Activated naive CD4-positive, alpha-beta T cell treated with anti-CD3 and anti-CD28 coated beads, Interleukin-2, amount 10 ng/mL, durations not matched to agents 7 days and 5 days (primary cell): ENCODE measurements at regions not wholly inside any gene's neighbourhood (a gene's known extent, or its start where the extent isn't known, plus 50 kb on each side); places are given as distances from the start of the nearest gene placed in this dataset.
"Not testable (repeated sequence)": the region's sequence is repeated elsewhere in the genome, so short reads cannot be mapped to it uniquely, and the experiment has no call there.

Experiments
- CTCF ChIA-PET: fragments of 350-600 bp; sonication (Branson Sonifier 250); formaldehyde crosslinking; loops from one replicate; lab custom pipeline; 2021; ENCODE audit warnings: antibody characterized with exemption; lab: Charles Lee
- DNase-seq: peaks from one replicate; pipeline ENCODE4 v3.0.0-alpha.2; 2020
- H3K27ac Mint-ChIP-seq: one replicate; pipeline ENCODE4 v1.8.0; 2021; ENCODE audit warnings: mild to moderate bottlenecking, moderate library complexity, mixed read lengths
- H3K27me3 Mint-ChIP-seq: one replicate; pipeline ENCODE4 v1.8.0; 2021; ENCODE audit warnings: mild to moderate bottlenecking, mixed read lengths
- H3K36me3 Mint-ChIP-seq: one replicate; pipeline ENCODE4 v1.8.0; 2021; ENCODE audit warnings: mixed read lengths
- H3K4me1 Mint-ChIP-seq: one replicate; pipeline ENCODE4 v1.8.0; 2021; ENCODE audit warnings: mixed read lengths
- H3K4me3 Mint-ChIP-seq: one replicate; pipeline ENCODE4 v1.8.0; 2021; ENCODE audit warnings: mild to moderate bottlenecking, moderate library complexity, mixed read lengths
- H3K9me3 Mint-ChIP-seq: one replicate; pipeline ENCODE4 v1.8.0; 2021; ENCODE audit warnings: mixed read lengths

GRCh38 chr6:133788556-133788955, 100.4 kb upstream of the TCF21 start:
- Mint-ChIP-seq H3K9me3 (peaks cover 2% of the 10 kb centered on the region), H3K27me3 (peaks cover 4% of the 10 kb centered on the region), H3K36me3 (no peaks in the 10 kb centered on the region), H3K27ac (no peak overlapping the region), H3K4me3 (no peak overlapping the region), H3K4me1 (no peaks in the 10 kb centered on the region)
- CTCF ChIA-PET, result no interaction called here
- DNase-seq, result no peak

DNA sequence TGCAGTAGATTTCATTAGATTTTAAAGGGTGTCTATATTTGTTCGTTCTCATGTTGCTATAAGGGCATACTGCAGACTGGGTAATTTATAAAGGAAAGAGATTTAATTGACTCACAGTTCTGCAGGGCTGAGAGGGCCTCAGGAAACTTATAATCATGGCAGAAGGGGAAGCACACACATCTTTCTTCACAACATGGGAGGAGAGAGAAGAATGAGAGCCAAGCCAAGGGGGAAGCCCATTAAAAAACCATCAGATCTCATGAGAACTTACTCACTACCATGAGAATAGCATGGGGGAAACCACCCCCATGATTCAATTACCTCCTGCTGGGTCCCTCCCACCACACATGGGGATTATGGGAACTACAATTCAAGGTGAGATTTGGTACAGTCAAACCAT, 99.5 kb upstream of the TCF21 start:
- DNase-seq, H3K4me1 Mint-ChIP-seq, H3K36me3 Mint-ChIP-seq, H3K27me3 Mint-ChIP-seq, H3K9me3 Mint-ChIP-seq, H3K4me3 Mint-ChIP-seq, CTCF ChIA-PET, H3K27ac Mint-ChIP-seq: not testable (repeated sequence)

DNA sequence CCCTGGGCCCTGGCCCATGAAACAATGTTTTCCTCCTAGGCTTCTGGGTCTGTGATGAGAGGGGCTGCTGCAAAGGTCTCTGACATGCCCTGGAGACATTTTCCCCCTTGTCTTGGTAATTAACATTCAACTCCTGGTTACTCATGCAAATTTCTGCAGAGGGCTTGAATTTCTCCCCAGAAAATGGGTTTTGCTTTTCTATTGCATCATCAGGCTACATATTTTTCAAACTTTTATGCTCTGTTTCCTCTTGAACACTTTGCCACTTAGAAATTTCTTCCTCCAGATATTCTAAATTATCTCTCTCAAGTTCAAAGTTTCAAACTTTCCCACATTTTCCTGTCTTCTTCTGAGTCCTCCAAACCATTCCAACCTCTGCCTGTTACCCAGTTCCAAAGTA, 98.2 kb upstream of the TCF21 start:
- H3K9me3 Mint-ChIP-seq, result not testable (repeated sequence)

GRCh38 chr6:133795051-133795450, 93.9 kb upstream of the TCF21 start:
- CTCF ChIA-PET, DNase-seq, H3K27me3 Mint-ChIP-seq: not testable (repeated sequence)

More for the DNA sequence above, 98.2 kb upstream of the TCF21 start:
- DNase-seq, H3K36me3 Mint-ChIP-seq, CTCF ChIA-PET, H3K27me3 Mint-ChIP-seq, H3K4me3 Mint-ChIP-seq, H3K4me1 Mint-ChIP-seq, H3K27ac Mint-ChIP-seq: not testable (repeated sequence)

GRCh38 chr6:133796235-133796634, 92.7 kb upstream of the TCF21 start:
- Mint-ChIP-seq H3K27me3 (peaks cover 3% of the 10 kb centered on the region), H3K9me3 (no peaks in the 10 kb centered on the region), H3K36me3 (no peaks in the 10 kb centered on the region), H3K27ac (no peak overlapping the region), H3K4me3 (no peak overlapping the region), H3K4me1 (no peaks in the 10 kb centered on the region)
- DNase-seq, result no peak
- CTCF ChIA-PET, result no interaction called here

More at GRCh38 chr6:133795051-133795450, 93.9 kb upstream of the TCF21 start:
- H3K4me1 Mint-ChIP-seq, H3K27ac Mint-ChIP-seq, H3K4me3 Mint-ChIP-seq, H3K36me3 Mint-ChIP-seq, H3K9me3 Mint-ChIP-seq: not testable (repeated sequence)

DNA sequence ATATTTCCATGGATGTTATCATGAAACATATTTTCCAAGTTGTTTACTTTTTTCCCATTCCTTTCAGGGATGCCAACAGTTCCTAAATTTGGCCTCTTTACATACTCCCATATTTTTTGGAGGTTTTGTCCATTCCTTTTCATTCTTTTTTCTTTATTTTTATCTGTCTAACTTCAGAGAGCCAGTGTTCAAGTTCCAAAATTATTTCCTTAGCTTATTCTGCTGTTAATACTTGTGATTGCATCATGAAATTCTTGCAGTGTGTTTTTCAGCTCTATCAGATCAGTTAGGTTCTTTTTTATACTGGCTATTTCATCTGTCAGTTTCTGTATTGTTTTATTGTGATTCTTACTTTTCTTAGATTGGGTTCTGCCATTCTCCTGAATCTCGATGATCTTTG, 89.9 kb upstream of the TCF21 start:
- Mint-ChIP-seq H3K9me3 (no peaks in the 10 kb centered on the region), H3K4me1 (no peaks in the 10 kb centered on the region), H3K4me3 (no peak overlapping the region), H3K36me3 (no peaks in the 10 kb centered on the region), H3K27me3 (peaks cover 3% of the 10 kb centered on the region), H3K27ac (no peak overlapping the region)
- CTCF ChIA-PET, result interaction anchor here (1.2 kb wide), 1 partner anchor 17 kb away, joined by 3 read pairs; no protein-coding TSS in a partner anchor
- DNase-seq, result no peak

DNA sequence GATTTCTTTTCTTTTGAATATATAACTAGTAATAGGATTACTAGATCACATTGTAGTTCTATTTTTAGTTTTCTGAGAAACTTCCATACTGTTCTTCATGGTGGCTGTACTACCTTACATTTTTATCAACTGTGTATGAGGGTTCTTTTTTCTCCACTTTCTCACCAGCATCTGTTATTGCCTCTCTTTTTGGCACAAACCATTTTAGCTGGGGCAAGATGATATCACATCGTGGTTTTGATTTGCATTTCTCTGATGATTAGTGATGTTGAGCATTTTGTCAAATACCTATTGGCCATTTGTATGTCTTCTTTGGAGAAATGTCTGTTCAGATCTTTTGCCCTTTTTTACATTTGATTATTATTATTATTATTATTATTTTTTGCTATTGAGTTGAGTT, 86.1 kb upstream of the TCF21 start:
- Mint-ChIP-seq H3K27me3 (peaks cover 3% of the 10 kb centered on the region), H3K4me1 (no peaks in the 10 kb centered on the region), H3K4me3 (no peak overlapping the region), H3K27ac (no peak overlapping the region), H3K36me3 (no peaks in the 10 kb centered on the region), H3K9me3 (no peaks in the 10 kb centered on the region)
- CTCF ChIA-PET, result no interaction called here
- DNase-seq, result no peak

DNA sequence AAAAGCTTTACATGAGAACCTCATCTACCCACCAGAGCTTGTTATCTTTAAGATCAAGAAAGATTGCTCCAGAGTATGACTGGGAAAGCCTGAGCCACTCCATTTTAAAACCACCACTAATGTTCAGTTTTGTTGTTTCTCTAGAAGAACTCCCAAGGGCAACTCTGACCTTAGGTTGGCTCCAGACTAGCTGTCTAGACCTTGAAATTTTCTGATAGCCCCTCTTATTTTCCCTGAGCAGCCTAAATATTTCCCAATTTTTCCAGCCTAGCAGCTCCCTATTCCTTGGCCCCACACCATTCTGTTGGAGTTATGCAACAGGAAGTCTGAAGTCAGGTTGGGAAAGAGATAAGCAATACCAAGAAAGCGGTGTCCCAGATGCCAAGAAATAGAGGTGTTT, 84.6 kb upstream of the TCF21 start:
- no peaks in the 10 kb centered on the region for H3K9me3 Mint-ChIP-seq
- peaks cover 3% of the 10 kb centered on the region for H3K27me3 Mint-ChIP-seq
- no peak for DNase-seq
- H3K4me1 Mint-ChIP-seq, result no peaks in the 10 kb centered on the region
- CTCF ChIA-PET, result no interaction called here
- no peaks in the 10 kb centered on the region for H3K36me3 Mint-ChIP-seq
- H3K27ac Mint-ChIP-seq, result no peak overlapping the region
- no peak overlapping the region for H3K4me3 Mint-ChIP-seq

- no peak for DNase-seq
- H3K4me1 Mint-ChIP-seq, result no peaks in the 10 kb centered on the region
- H3K4me3 Mint-ChIP-seq, result no peak overlapping the region
- no peak overlapping the region for H3K27ac Mint-ChIP-seq
- no peaks in the 10 kb centered on the region for H3K9me3 Mint-ChIP-seq
- H3K27me3 Mint-ChIP-seq, result no peaks in the 10 kb centered on the region
- no peaks in the 10 kb centered on the region for H3K36me3 Mint-ChIP-seq
- CTCF ChIA-PET, result no interaction called here
Measured at GRCh38 chr6:133805876-133806275, 83.0 kb upstream of the TCF21 start.

DNA sequence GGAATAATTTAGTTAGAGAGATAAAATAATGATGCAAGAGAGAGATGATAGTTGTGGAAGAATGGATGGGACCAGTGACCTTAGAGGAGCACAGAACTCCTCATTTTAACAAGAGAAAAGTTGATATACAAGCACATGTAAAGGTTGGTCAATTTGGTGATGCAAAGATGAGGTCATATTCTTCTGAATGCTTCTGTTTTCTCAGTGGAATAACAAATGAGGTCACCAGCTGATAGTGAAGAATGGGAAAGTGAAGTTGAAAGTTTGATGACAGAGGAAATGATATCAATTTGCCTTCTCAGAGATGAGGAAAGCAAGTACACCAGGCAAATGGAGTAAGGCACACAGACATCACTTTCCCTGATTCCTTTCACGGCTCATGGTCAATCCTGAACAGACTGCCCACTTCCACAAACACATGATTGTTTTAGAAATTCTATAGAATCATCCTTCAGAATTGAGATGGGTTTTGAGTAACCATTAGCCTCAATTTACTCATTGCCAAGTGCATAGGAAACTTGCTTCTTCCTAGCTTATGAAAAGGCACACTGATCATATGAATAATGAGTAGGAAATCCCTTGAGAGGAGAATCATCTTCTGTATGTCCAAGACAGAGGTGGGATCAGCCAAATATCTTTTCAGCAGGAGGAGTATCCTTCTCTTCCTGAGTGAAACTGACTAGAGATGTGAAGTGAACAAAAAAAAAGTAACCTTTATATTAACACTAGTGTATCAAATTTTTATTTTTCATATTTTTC, 82.4 kb upstream of the TCF21 start:
- Mint-ChIP-seq H3K4me1 (no peaks in the 10 kb centered on the region), H3K27ac (no peak overlapping the region)
- CTCF ChIA-PET, result no interaction called here

DNA sequence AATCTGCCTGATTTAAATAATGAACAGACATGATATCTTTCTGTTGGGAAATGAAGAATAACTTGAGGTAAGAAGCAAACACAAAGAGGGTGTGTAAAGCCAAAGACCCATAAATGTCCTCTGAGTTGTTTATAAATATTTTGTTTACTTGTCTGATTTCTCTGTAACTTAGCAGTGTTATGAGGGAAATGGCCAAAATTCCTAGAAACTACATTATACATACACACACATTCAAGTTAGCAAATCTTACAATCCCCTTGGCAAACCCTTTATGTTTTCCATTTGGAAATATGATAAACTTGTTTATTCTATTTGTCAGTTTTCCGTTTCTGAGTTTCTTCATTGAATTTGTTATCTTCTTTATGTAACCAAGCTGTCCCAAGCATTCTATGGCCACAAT, 81.4 kb upstream of the TCF21 start:
- Mint-ChIP-seq H3K36me3 (no peaks in the 10 kb centered on the region), H3K9me3 (no peaks in the 10 kb centered on the region), H3K4me3 (no peak overlapping the region), H3K27me3 (no peaks in the 10 kb centered on the region), H3K27ac (no peak overlapping the region), H3K4me1 (no peaks in the 10 kb centered on the region)
- CTCF ChIA-PET, result no interaction called here
- DNase-seq, result no peak

More for the DNA sequence above, 82.4 kb upstream of the TCF21 start:
- Mint-ChIP-seq H3K27me3 (no peaks in the 10 kb centered on the region), H3K36me3 (no peaks in the 10 kb centered on the region), H3K4me3 (no peak overlapping the region), H3K9me3 (no peaks in the 10 kb centered on the region)
- DNase-seq, result no peak

DNA sequence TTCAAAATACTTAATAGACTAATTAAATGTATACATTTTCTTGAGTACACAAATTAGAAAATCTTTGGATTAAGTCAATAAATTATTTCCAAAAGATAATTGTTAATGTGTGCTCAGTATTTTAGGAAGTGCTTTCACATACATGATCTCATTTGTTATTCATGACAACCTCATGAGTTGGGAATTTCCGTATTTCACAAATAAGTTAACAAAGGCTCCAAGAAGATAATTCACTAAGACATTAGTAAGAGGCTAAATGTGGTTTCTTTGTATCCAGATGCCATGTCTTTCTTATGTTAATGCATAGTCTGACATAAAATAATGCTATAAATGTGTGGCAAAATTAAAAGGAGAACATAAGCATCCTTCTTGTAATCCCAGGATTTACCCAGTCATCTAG, 79.5 kb upstream of the TCF21 start:
- Mint-ChIP-seq H3K4me1 (no peaks in the 10 kb centered on the region), H3K27ac (no peak overlapping the region), H3K4me3 (no peak overlapping the region), H3K27me3 (no peaks in the 10 kb centered on the region), H3K36me3 (no peaks in the 10 kb centered on the region), H3K9me3 (no peaks in the 10 kb centered on the region)
- DNase-seq, result no peak
- CTCF ChIA-PET, result no interaction called here

DNA sequence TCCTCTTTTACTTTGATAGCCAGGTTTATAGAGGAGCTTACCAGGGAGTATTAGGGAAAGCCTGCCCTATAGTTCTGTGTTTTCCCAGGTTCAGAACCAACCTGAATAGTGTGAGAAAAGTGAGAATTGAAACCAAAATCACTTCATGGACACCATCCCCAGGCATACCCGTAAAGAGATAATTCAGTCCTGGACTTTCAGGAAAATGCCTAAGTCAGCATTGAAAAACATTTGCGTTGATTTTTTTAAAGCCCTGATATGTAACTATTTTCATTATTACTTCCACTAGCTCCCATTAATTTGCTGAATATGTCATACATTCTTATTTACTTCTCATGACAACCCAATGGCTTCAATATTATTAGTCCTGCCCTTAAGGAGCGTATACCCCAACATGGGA, 77.4 kb upstream of the TCF21 start:
- Mint-ChIP-seq H3K27me3 (no peaks in the 10 kb centered on the region), H3K4me1 (no peaks in the 10 kb centered on the region), H3K36me3 (no peaks in the 10 kb centered on the region), H3K27ac (no peak overlapping the region), H3K4me3 (no peak overlapping the region), H3K9me3 (no peaks in the 10 kb centered on the region)
- CTCF ChIA-PET, result no interaction called here
- DNase-seq, result no peak

GRCh38 chr6:133812446-133812845, 76.5 kb upstream of the TCF21 start:
- H3K27me3 Mint-ChIP-seq, CTCF ChIA-PET: not testable (repeated sequence)

DNA sequence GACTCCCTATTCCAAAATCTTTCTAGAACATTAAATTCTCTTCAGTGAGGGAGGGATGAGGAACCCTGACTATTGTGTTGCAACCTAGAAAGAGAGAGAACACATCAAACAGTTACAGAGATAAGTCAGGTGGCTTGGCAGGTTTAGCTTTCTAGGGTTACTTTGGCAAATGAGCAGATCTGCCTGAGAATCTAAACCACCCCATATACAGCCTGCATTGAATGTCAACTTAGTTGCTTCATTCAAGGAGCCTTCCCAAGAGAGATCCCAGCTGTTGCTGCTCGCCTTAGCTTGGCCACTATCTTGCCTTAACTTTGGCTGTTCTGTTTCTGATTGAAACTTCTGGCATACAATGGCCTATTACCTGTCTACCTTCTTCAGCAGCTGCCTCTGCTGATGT, 74.7 kb upstream of the TCF21 start:
- peaks cover 4% of the 10 kb centered on the region for H3K27me3 Mint-ChIP-seq
- CTCF ChIA-PET, result no interaction called here

More at GRCh38 chr6:133812446-133812845, 76.5 kb upstream of the TCF21 start:
- H3K9me3 Mint-ChIP-seq, H3K4me1 Mint-ChIP-seq, H3K36me3 Mint-ChIP-seq, H3K27ac Mint-ChIP-seq, H3K4me3 Mint-ChIP-seq, DNase-seq: not testable (repeated sequence)

More for the DNA sequence above, 74.7 kb upstream of the TCF21 start:
- no peak for DNase-seq
- no peak overlapping the region for H3K27ac Mint-ChIP-seq
- H3K4me1 Mint-ChIP-seq, result no peaks in the 10 kb centered on the region
- H3K9me3 Mint-ChIP-seq, result no peaks in the 10 kb centered on the region
- H3K36me3 Mint-ChIP-seq, result no peaks in the 10 kb centered on the region
- no peak overlapping the region for H3K4me3 Mint-ChIP-seq
